Stimulated activated CD4-positive, alpha-beta T cell treated with anti-CD3 and anti-CD28 coated beads, TNF-alpha, amount 100 ng/mL, for 4 hours (primary cell): ENCODE measurements at regions not wholly inside any gene's neighbourhood (a gene's known extent, or its start where the extent isn't known, plus 50 kb on each side); places are given as distances from the start of the nearest gene placed in this dataset.

Source experiments
- DNase-seq, 3 experiments: peaks; one replicate each; pipeline ENCODE4 v3.0.0-alpha.2; 2020; ENCODE audit warnings: low read depth in 3 of 3

DNA sequence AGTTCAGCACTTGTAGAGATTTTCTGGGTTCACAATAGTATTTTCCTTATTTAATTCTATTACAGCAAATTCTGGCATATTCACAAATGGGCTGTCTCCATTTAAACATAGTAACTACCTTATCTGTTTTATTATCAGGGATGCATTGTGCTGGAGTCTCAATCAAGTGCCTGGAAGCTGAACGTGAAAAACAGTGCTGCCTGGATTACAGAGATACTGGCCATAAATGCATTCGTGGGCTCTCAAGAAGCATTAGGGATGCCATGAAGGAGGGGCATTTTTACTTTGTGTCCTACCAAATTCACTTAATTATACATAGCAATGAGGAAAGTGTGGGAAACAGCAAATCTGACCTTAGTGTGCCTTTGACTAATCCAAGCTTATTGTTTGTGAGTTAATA lies 184.6 kb downstream of the ABCC12 start:
- no peak for DNase-seq

DNA sequence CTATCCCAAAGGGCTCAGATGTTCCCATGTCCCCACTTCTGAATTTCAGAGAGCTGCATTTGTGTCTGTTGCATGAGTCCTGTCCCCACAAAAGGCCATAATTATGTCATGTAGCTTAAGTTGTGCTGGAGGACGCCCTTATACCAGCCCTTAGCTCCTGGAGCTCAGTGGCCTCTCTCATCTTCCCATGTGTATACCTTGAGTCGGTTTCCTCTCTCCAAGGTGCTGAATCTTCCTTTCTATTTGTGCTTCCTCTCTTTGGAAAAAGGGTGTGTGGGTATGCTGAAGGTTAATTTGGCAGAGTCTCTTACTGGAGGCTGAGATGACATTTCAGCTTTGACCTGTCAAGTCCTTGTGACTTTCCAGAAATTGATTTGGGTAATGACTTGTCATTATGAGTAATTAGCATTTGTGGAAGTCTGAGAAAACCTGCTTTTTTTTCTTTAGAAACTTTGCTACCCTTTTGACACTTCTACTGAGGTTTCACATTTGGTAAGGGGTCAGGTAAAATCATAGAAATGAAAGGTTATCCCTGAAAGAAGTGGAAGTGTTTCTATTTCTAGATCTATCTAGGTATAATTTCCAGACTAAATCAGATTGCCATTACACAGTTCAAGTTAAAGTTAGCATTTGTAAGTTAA lies 185.4 kb downstream of the ABCC12 start:
- DNase-seq = no peak

DNA sequence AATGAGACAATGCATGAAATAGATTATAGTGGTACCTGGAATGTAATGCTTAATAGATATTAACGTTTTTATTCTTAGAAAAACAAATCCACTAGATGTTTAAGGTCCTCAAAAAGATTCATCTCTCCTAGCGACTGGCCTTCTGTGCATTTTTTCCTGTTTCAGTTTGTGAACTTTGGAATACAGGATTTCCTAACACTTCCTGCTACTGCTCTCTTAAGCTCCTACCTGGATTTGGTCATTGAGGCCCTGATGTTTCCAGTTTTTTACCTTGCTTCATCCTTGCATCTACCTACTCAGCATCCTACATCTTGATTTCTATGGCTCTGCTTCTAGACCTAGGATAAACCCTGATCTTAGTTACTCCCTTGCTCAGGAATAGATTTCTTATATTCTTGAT lies 188.4 kb downstream of the ABCC12 start:
- no peak for DNase-seq

DNA sequence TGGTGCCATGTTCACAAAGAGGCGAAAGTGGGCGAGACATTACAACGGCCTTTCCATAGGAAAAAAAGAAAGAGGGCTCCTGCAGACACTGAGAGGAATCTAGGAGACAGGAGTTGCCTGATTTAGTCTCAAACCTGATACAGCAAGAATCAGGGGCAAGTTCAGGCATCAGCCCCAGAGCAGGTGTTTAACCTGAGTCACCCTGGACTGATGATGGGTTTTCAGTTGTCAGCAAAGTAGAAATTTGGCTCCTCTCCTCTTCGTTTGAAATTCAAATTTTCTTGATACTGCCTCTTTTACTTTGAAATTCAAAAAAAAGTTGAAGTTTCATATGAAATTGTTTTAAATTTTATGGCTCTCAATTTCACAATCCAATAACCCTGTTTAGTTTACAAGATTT lies 189.5 kb downstream of the ABCC12 start:
- DNase-seq = no peak

DNA sequence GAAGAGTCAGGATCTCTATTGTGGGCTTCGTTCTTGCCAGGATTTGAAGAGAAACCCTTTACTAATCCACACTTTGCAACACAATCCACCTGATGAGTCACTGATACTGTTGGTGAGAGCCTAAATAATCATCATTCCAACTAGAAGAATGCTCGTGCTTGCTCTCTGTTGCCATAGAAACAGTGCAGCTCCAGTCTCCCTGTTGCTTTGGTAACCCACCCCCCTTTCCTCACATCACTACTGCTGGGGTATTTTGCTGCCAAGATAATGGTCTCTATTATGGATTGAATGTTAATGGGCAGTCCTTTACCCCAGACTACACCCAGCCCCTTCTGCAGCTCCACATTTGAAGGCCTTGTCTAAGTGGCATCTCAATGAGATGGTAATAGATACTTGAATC lies 190.4 kb downstream of the ABCC12 start:
- DNase-seq = no peak

DNA sequence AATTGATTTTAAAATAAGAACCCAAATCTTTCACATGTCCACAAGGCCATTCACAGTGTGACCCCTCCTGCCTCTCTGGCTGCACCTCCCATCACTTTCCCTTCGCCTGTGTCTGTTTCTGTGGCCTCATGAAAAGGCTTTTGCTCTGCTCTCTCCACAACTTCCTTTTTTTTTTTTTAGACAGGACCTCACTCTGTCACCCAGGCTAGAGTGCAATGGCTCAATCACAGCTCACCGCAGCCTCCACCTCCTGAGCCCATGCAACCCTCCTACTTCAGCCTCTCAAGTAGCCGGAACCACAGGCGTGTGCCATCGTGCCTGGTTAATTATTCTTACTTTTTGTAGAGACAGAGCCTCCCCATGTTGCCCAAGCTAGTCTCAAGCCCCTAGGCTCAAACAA lies 197.1 kb downstream of the ABCC12 start:
- DNase-seq = no peak

DNA sequence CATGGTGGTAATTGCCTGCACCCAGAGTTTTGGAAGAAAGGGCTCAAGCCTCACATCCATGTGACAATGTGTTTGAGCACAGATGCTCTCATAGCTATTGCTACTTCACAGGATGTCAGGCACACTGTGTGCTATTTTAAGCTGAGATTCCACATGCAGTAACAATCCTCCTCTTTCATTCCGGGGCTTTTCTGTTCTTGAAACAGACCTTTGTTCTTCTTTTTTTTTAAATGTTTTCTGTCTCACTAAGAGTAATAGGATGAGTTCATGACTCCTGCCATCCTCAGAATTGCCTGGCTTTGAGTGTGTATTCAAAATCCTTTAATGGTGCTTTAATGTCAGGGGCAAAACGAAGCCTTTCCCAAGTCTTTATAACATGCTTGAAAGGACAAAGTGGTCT lies 198.9 kb downstream of the ABCC12 start:
- no peak for DNase-seq

DNA sequence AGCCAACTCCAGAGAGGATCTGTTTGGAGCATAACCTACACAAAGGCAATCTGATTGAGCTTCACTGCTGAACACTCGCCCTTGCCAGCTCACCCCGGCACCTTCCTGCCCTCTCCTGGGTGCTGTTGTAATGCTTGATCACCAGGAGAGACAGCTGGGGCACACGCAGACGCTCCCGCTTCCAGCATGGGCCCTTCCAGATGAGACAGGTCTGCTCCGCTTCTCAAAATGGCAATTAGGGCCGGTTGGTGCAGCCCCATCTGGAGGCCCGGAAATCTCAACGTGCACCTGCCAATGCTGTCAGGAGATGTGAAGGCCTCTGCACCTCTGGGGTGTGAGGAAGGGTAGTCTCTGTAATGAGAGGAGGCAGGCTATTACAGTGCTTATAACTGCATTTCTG lies 206.1 kb downstream of the ABCC12 start:
- no peak for DNase-seq

DNA sequence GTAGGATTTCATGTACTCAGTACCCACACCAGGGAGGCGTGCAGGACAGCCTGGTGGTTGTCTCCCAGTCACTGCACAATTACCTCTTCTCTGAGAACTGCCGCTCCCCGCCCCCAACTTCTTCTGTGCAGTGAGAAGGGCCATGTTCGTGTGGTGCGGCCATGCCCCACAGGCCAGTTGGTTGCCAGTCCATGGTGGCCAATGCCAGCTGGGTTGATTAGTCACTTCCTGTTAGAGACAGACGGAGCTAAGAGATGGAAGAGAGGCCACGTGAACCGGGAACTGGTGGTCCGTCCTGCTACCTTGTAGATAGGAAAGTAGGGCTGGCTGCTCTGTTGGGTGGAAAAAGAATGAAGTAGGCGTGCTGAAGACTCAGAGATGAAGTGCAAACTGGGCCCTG lies 206.5 kb downstream of the ABCC12 start:
- DNase-seq = no peak

DNA sequence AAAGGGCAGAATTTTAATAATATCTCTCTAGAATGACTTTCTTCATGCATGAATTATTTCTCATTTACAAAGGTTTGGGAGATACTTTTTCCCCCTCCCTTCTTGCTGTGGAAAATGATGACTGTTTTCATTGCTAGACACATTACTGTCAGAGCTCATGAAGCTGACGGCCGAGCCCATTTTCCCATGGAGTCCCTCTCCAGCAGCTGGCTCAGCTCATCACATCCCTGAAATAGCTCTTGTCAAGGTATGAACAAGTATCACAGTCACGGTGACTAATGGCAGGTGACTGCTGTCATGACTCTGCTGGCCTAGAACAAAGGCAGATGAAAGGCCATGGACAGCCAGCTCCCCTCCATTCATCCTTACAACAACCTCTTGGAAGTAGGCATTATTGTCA lies 208.1 kb downstream of the ABCC12 start:
- no peak for DNase-seq

DNA sequence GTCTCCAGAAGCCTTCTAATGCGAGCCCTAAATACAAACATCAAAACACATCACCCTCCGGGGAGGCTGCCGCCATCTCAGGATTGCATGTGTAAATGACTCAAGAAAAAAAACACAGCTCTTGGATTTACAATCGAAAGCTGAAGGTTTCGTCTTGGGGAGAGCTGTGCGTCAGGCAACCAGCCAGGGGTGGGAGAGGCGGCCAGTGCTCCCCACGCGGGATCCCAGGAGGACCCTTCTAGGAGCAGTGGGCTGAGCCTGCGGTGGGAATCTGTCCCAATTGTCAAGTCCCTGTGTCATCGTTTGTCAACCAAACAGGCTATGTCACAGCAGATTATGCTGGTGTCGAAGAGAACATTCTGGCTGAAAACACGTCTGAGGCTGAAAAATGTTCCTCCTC lies 209.7 kb downstream of the ABCC12 start:
- no peak for DNase-seq

DNA sequence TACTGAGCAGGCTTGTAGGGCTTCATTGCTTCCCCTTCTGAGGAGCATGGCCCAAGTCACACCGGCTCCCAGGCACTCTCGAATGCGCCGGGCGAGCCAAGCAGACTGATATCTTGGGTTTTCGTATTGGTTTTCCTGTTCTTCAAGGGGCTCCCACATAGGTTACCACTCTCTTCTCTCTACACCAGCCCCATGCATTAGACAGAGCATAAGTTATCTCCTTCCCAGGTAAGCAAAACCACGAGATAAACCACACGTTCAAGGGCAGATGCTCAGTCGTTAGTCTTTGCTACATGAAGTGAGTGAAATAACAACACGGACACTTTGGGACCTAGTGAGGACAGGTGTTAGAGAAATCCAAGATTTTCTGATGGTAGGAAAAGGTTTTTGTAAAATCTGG lies 211.2 kb downstream of the ABCC12 start:
- DNase-seq = no peak

DNA sequence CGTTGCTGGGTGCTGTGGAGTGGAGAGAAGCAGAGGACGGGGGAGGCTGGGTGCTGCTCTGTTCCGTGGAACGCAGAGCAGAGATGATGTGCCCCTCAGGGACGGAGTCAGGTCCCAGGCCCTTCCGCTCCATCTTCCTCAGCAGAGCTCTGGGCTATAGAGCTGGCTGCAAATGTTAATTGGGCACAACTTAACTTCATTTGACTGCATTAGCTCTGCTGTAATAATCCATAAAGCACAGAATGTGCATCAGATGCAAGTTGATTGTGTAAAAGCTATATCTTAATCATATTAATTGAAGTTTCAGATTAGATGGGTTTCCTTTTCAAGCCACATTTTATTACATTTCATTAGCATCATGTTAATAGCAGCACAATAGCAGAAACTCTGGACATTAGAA lies 212.6 kb downstream of the ABCC12 start:
- no peak for DNase-seq

DNA sequence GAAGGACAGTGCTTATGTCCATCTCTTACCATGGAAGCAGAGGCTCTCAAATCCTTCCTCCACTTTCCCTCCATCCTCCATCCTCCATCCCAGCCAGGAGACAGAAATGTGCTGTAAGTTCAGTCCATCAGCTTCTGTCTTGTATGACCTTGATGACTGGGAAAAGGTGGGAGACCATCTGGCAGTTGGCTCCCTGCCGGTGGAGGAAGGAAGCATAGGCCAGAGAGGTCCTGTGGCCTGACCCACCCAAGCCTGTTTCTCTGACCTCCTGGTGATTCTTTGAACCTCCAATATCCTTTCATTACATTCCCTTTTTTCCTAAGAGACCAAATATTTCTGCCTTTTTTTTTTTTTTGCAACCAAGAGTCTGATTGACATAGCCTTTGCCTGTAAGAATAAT lies 215.3 kb downstream of the ABCC12 start:
- no peak for DNase-seq

DNA sequence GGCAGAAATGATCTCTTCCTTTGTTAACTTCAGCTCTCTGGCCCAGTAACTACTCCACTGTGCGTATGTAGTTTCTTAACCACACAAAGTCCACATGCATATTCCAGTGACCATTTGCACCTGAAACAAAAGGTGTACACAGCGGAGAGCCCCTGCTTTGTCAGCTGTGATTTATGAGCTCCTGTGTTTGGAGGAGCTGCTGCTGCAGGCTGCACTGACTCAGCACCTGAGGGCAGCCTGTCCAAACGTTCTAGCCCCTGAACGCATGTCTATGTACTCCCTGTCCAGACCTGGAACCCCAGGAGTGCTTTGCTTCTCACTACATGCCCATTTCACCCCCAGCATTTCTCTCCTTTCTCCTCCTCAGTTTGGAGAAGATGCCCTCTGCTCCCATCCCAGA lies 216.1 kb downstream of the ABCC12 start:
- no peak for DNase-seq

DNA sequence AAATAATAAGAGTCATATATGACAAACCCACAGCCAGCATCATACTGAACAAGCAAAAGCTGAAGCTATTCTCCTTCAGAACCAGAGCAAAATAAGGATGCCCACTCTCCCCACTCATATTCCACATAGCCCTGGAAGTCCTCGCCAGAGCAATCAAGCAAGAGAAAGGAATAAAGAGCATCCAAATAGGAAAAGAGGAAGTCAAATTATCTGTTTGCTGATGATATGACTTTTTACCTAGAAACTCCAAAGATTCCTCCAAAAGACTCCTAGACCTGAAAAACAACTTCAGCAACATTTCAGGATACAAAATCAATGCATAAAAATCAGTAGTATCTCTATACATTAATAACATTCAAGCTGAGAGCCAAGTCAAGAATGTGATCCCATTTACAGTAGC lies 217.5 kb downstream of the ABCC12 start:
- DNase-seq = no peak

DNA sequence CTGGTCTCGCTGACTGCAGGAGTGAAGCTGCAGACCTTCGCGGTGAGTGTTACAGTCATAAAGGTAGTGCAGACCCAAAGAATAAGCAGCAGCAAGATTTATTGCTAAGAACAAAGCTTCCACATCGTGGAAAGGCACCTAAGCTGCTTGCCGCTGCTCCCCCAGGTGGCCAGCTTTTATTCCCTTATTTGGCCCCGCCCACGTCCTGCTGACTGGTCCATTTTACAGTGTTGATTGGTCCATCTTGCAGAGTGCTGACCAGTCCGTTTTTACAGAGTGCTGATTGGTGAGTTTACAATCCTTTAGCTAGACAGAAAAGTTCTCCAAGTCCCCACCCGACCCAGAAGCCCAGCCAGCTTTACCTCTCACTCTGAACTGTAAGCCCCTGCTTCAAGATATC lies 227.8 kb downstream of the ABCC12 start:
- DNase-seq = no peak

DNA sequence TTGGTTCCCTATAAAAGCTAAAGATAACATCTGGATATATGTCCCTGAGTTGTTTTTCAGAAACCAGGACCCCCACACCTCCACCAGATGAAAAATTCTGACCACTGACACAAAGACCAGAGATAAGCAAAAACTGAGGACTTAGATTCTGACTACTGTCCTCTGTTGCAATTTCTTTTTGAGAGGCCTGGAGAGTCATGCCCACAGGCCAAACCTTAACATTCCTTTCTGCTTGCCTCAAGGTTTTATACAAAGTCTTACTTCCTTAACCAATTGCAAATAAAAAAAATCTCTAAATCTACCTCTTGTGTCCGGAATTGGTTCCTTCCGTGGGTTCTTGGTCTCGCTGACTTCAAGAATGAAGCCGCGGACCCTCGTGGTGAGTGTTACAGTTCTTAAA lies 228.5 kb downstream of the ABCC12 start:
- DNase-seq = no peak

DNA sequence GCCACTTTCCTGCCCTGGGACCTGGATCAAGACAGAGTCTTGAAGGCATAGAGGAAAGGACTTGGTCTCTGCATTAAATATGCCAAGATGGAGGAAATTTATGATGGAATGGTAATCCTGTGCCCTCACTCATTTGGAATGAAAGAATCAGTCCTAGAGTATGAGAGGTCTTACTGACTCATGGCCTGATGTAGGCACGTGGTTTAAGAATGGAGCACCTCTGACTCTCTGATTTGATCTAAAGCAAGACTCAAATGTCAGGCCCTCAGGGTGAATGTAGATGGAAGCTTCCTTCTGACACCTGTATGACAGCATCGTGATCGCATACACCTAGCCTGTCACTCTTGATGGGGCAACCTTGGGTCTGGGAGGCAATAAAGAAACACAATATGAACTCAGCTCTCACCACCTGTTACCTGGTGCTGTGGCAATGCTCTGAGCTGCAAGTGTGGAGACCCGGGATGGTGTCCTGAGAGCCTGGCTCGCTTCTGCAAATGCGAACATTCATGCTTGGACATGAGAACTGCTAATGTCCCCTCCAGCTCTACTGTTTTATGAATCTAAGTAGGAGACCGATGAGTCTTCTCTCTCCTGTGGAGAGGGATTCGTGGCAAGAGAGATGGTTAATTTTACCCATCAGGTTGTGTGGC lies 229.9 kb downstream of the ABCC12 start:
- DNase-seq = no peak

DNA sequence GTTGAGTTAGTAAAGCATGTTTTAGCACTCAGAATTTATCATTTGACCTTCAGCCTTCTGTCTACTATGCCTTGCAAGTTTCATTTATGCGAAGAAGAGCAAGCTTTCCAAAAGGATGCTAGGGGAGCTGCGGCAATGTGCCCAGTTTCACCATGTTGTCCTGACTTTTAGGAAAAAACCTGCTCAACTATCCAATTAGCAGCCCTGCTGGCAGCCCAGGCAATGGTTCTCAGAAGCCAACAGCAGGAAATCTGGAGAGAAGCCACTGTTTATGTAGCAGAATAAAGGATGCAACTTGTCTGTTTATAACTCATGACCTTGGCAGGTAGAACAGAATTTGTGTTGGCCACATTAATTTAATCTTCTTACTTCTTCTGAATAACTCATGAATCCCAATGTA lies 230.8 kb downstream of the ABCC12 start:
- DNase-seq = no peak

DNA sequence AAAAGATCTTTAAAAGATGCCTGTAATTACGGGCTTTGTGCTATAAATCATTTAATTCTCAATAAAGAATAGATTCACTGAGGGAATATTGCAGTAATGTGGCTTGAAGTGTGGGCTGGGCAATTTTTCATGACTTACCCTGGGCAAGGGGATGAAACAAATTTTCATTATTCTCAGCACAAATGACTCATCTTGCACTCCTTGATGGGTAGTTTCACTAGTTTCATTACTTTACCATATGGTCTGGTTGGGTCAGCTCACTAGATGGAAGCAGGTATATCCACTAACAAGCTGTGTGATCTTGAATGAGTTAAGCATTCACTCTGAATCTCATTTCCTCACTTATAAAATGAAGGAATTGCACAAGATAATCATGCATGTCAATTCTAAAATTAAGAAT lies 234.3 kb downstream of the ABCC12 start:
- DNase-seq = no peak

DNA sequence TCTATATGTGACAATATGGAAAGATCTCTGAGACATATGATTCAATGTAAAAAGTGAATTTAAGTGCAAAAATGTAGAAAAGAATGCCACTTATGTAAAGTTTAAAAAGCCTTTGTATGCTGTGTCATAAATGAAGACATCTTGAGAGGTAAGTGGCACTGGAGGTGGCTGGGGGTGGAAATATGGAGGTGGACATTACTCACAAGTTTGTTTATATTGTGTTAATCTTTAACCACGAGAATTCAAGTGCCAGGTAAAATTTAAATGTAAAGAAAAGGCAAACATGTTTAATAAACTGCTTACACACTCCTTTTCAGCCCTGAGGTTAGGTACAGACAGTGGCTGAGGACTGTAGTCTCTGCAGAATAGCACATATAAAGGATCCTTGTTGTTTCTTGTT lies 235.1 kb downstream of the ABCC12 start:
- no peak for DNase-seq

DNA sequence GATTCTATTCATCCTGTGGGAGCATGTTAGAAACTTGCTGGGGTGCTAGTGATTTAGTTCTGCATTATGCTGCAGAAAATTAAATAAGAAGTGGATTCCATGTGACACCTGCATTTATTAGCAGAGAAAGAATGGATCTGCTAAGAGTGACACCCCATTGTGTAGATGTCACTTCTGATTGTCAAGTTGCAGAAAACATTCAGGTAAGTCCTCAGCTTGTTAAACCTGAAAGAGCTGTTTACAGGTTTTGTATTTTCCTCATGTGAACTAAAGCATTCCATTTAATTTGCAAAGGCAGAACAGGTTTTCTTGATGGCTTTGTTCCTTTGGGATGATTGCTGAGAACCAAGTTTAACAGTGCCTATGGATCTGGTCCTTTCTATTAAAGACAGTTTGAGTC lies 238.7 kb downstream of the ABCC12 start:
- DNase-seq = no peak

DNA sequence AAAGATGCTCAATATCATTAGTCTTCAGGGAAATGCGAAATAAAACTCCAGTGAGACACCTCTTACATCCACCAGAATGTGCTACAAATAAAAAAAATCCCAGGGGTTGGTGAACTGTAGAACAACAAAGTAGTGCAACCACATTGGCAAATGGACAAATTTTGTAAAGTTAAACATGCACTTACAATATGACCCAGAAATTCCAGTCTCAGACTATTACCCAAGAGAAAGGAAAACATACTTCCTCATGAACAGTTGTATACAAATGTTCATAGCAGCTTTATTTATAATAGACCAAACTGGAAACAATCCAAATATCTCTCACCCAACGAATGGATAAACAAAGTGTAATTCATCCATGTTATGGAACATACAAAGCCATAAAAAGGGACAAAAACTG lies 239.5 kb downstream of the ABCC12 start:
- DNase-seq = no peak
